Type B pancreatic cell (in vitro differentiated cells): ENCODE measurements at regions not wholly inside any gene's neighbourhood (a gene's known extent, or its start where the extent isn't known, plus 50 kb on each side); places are given as distances from the start of the nearest gene placed in this dataset.

Source experiments
- DNase-seq: peaks from one replicate; pipeline ENCODE4 v3.0.0; 2021; ENCODE audit warnings: mixed read lengths; ENCODE audit not compliant: unreplicated experiment; ENCODE audit errors: extremely low spot score
- H3K27ac Mint-ChIP-seq: 2 replicates; pipeline ENCODE4 v1.8.0; 2021; ENCODE audit warnings: mild to moderate bottlenecking, mixed read lengths
- H3K27me3 Mint-ChIP-seq: 2 replicates; pipeline ENCODE4 v1.8.0; 2021; ENCODE audit warnings: mixed read lengths
- H3K36me3 Mint-ChIP-seq: 2 replicates; pipeline ENCODE4 v1.8.0; 2021; ENCODE audit warnings: mixed read lengths
- H3K4me1 Mint-ChIP-seq: one replicate; pipeline ENCODE4 v1.8.0; 2021; ENCODE audit warnings: mixed read lengths; ENCODE audit not compliant: unreplicated experiment
- H3K4me3 Mint-ChIP-seq: 2 replicates; pipeline ENCODE4 v1.8.0; 2021; ENCODE audit warnings: mild to moderate bottlenecking, mixed read lengths
- H3K9me3 Mint-ChIP-seq: 2 replicates; pipeline ENCODE4 v1.8.0; 2021; ENCODE audit warnings: mixed read lengths
- CTCF ChIP-seq: fragments of 200-600 bp; sonication (generic); conservative IDR thresholded peaks from 2 replicates; pipeline ENCODE4 v1.5.0; 2021; ENCODE audit warnings: antibody characterized with exemption, mild to moderate bottlenecking

GRCh38 chr2:10187661-10188060, 65.1 kb downstream of the RRM2 start:
- no peak for DNase-seq
- Mint-ChIP-seq H3K36me3 (no peaks in the 10 kb centered on the region), H3K27ac (no peak overlapping the region), H3K27me3 (no peaks in the 10 kb centered on the region), H3K4me1 (no peaks in the 10 kb centered on the region), H3K4me3 (no peak overlapping the region), H3K9me3 (no peaks in the 10 kb centered on the region)
- TF ChIP-seq CTCF = no peak

- Mint-ChIP-seq H3K4me3 (no peak overlapping the region), H3K27ac (no peak overlapping the region), H3K4me1 (no peaks in the 10 kb centered on the region), H3K9me3 (no peaks in the 10 kb centered on the region), H3K36me3 (no peaks in the 10 kb centered on the region), H3K27me3 (no peaks in the 10 kb centered on the region)
- no peak for DNase-seq
- TF ChIP-seq CTCF = peak; percentile 68
Measured at GRCh38 chr2:10188211-10188610, 65.7 kb downstream of the RRM2 start.

- Mint-ChIP-seq H3K36me3 (no peaks in the 10 kb centered on the region), H3K4me1 (no peaks in the 10 kb centered on the region), H3K27me3 (no peaks in the 10 kb centered on the region), H3K4me3 (no peak overlapping the region), H3K27ac (no peak overlapping the region), H3K9me3 (no peaks in the 10 kb centered on the region)
- DNase-seq = no peak
- TF ChIP-seq CTCF = no peak
Measured at GRCh38 chr2:10188729-10189305, 66.3 kb downstream of the RRM2 start.

GRCh38 chr2:10190255-10190654, 67.7 kb downstream of the RRM2 start:
- no peaks in the 10 kb centered on the region for H3K4me1 Mint-ChIP-seq

GRCh38 chr2:10190737-10191532, 68.4 kb downstream of the RRM2 start:
- Mint-ChIP-seq H3K4me1 (no peaks in the 10 kb centered on the region), H3K4me3 (no peak overlapping the region), H3K9me3 (no peaks in the 10 kb centered on the region), H3K27me3 (no peaks in the 10 kb centered on the region), H3K36me3 (no peaks in the 10 kb centered on the region), H3K27ac (no peak overlapping the region)
- DNase-seq = no peak
- no peak for TF ChIP-seq CTCF

More at GRCh38 chr2:10190255-10190654, 67.7 kb downstream of the RRM2 start:
- Mint-ChIP-seq H3K9me3 (no peaks in the 10 kb centered on the region), H3K27ac (no peak overlapping the region), H3K36me3 (no peaks in the 10 kb centered on the region), H3K27me3 (no peaks in the 10 kb centered on the region), H3K4me3 (no peak overlapping the region)
- TF ChIP-seq CTCF = no peak
- DNase-seq = no peak
